Lower lobe of right lung (tissue), 2 donors: ENCODE measurements at regions not wholly inside any gene's neighbourhood (a gene's known extent, or its start where the extent isn't known, plus 50 kb on each side); places are given as distances from the start of the nearest gene placed in this dataset.
"Not testable (repeated sequence)": the region's sequence is repeated elsewhere in the genome, so short reads cannot be mapped to it uniquely, and the experiment has no call there.

ENCODE experiments used
- ATAC-seq, 2 donors: fragments of 200-7000 bp; cut with Tn5 transposase; one replicate each; pipeline ENCODE4 v1.9.1; 2020 to 2022; ENCODE audit warnings: mild to moderate bottlenecking in 2 of 2, moderate library complexity in 2 of 2
- DNase-seq: peaks from one replicate; pipeline ENCODE4 v3.0.0-alpha.2; 2020
- H3K27ac ChIP-seq: fragments of 200-600 bp; one replicate; pipeline ENCODE4 v1.8.0; 2022
- H3K27me3 ChIP-seq: fragments of 200-600 bp; one replicate; pipeline ENCODE4 v1.8.0; 2022; ENCODE audit warnings: low read depth
- H3K36me3 ChIP-seq: fragments of 200-600 bp; one replicate; pipeline ENCODE4 v1.8.0; 2022; ENCODE audit warnings: mild to moderate bottlenecking
- H3K4me1 ChIP-seq: fragments of 200-600 bp; one replicate; pipeline ENCODE4 v1.8.0; 2022
- H3K4me3 ChIP-seq: fragments of 200-600 bp; one replicate; pipeline ENCODE4 v1.8.0; 2022; ENCODE audit warnings: mild to moderate bottlenecking
- H3K9me3 ChIP-seq: fragments of 200-600 bp; one replicate; pipeline ENCODE4 v1.8.0; 2022
- intact Hi-C: fragments of 100-400 bp; cut with DNase I; formaldehyde crosslinking; loops from one replicate; pipeline ENCODE4 v1.11.0; 2022
- TF ChIP-seq, protein P1 (sequence below): fragments of 200-600 bp; IDR thresholded peaks from one replicate; pipeline ENCODE4 v1.8.0; 2022; ENCODE audit warnings: antibody characterized with exemption, mild to moderate bottlenecking
- donor health status: DM: no; HTN: yes; CAD: no; lungs with severe emphysema.

DNA sequence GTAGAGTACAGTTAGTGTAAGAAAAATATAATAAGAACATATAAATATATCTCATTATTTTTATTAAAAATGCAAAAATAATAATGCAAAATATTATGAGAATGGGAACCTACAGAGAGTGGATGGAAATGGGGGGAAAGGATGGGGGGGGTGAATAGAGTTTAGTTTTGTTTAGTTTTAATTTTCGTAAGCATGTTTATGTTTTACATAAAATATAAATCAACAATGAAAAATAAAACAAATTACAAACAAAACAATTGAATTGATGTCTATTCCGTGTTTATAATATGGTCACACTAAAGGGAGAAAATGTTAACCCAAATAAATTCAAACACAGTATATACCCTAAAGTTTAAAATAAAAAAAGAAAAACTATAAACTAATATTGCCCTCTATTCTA is 1717.4 kb upstream of the SPRY2 start:
- DNase-seq = no peak
- Histone ChIP-seq H3K4me1 (no peaks in the 10 kb centered on the region), H3K9me3 (no peaks in the 10 kb centered on the region), H3K36me3 (no peaks in the 10 kb centered on the region), H3K4me3 (no peak overlapping the region), H3K27ac (no peak overlapping the region), H3K27me3 (no peaks in the 10 kb centered on the region)
- TF ChIP-seq, protein P1, sequence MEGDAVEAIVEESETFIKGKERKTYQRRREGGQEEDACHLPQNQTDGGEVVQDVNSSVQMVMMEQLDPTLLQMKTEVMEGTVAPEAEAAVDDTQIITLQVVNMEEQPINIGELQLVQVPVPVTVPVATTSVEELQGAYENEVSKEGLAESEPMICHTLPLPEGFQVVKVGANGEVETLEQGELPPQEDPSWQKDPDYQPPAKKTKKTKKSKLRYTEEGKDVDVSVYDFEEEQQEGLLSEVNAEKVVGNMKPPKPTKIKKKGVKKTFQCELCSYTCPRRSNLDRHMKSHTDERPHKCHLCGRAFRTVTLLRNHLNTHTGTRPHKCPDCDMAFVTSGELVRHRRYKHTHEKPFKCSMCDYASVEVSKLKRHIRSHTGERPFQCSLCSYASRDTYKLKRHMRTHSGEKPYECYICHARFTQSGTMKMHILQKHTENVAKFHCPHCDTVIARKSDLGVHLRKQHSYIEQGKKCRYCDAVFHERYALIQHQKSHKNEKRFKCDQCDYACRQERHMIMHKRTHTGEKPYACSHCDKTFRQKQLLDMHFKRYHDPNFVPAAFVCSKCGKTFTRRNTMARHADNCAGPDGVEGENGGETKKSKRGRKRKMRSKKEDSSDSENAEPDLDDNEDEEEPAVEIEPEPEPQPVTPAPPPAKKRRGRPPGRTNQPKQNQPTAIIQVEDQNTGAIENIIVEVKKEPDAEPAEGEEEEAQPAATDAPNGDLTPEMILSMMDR = no peak
- ATAC-seq = no peak
- intact Hi-C loops = no loop called here

DNA sequence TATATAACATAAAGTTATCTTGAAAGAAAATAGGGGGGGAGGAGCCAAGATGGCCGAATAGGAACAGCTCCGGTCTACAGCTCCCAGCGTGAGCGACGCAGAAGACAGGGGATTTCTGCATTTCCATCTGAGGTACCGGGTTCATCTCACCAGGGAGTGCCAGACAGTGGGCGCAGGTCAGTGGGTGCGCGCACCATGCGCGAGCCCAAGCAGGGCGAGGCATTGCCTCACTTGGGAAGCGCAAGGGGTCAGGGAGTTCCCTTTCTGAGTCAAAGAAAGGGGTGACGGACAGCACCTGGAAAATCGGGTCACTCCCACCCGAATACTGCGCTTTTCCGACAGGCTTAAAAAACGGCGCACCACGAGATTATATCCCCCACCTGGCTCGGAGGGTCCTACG is 1704.4 kb upstream of the SPRY2 start:
- H3K9me3 ChIP-seq, ATAC-seq, intact Hi-C loops: not testable (repeated sequence)

DNA sequence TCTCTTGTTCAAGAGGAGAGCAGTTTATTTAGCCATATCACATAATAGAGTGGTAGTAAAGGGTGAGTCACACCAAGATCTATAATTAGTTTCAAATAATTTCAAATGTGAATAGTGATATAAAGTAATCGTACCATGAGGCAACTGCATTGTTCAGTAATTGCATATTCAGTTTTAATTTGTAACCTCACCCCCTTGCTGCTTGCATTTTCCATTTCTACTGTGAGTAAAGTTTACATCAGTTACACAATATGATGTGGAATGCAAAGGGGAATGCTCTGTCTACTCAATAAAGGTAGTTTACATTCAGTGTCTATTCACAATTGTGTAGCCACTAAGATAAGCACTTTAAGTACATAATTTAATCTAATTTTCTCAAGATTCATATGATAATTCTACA is 1695.7 kb upstream of the SPRY2 start:
- no peak overlapping the region for H3K4me3 ChIP-seq
- no peak overlapping the region for H3K27ac ChIP-seq
- ATAC-seq = no peak
- H3K36me3 ChIP-seq = no peaks in the 10 kb centered on the region
- intact Hi-C loops = no loop called here
- no peaks in the 10 kb centered on the region for H3K4me1 ChIP-seq
- H3K27me3 ChIP-seq = no peaks in the 10 kb centered on the region
- no peaks in the 10 kb centered on the region for H3K9me3 ChIP-seq
- TF ChIP-seq, protein P1 = no peak
- DNase-seq = no peak

More for the DNA sequence above, 1704.4 kb upstream of the SPRY2 start:
- not testable (repeated sequence) for H3K27me3 ChIP-seq, H3K27ac ChIP-seq, H3K4me1 ChIP-seq, H3K4me3 ChIP-seq, DNase-seq, H3K36me3 ChIP-seq

DNA sequence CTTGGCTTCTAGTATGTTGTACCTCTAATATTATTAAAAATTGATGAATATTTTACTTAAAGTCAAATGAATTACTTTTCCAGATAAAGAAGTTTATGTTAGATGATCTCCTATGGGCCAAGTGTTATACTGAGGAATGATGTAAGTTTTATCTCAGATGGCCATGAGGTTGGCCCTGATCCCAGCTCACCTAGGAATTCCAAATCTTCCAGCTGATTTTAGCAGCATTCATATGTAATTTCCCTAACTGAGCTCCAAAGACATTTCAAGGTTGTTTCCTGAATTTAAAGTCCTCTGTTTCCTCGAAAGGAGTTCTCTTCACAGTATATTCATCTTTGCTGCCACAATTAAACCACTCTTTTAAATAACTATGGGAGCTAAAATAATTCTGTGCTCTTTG is 1670.4 kb upstream of the SPRY2 start:
- no peak overlapping the region for H3K4me3 ChIP-seq
- H3K36me3 ChIP-seq = no peaks in the 10 kb centered on the region
- H3K27me3 ChIP-seq = no peaks in the 10 kb centered on the region
- no peak overlapping the region for H3K27ac ChIP-seq
- H3K4me1 ChIP-seq = no peaks in the 10 kb centered on the region
- no peak for DNase-seq
- ATAC-seq = no peak
- no peaks in the 10 kb centered on the region for H3K9me3 ChIP-seq
- intact Hi-C loops = no loop called here
- TF ChIP-seq, protein P1 = no peak

DNA sequence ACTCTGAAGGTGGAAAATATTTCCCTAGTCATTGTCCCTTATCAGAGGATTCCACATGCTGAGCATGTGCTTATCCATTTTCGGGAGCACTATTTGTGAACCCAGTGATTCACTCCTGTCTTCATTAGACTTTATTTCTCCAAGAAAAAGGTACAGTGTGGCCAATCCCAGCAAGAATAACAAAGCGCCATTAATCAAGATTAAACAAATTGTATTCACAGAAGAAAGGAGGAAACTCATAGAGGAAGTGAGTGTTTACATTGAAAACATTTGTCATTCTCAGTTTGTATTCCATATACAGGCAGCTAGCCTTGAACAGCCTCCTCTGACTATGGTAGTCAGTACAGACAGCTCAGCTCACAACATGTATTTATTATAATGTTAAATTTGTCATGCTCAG is 1669.9 kb upstream of the SPRY2 start:
- Histone ChIP-seq H3K9me3 (no peaks in the 10 kb centered on the region), H3K36me3 (no peaks in the 10 kb centered on the region), H3K27me3 (no peaks in the 10 kb centered on the region), H3K4me1 (no peaks in the 10 kb centered on the region), H3K27ac (no peak overlapping the region), H3K4me3 (no peak overlapping the region)
- TF ChIP-seq, protein P1 = no peak
- DNase-seq (no peak), ATAC-seq (no peak)
- intact Hi-C loops = no loop called here

DNA sequence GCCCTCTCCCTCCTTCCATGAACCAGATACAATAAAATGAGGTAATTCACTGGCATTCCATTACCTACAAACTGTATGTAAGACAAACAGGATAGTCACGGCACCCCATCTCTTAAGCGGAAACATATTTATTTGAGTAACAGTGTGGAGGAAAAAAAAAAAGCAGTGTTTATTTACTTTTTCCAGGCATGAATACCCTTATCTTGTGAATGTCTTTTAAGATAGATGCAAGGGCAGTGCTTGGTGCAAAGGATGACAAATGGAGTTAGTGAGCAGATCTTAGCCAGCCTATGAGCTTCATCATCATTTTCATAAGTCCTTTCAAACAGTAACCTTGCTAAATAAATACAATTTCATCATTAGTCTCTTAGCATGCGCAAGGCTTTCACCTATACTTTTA is 1661.8 kb upstream of the SPRY2 start:
- no peaks in the 10 kb centered on the region for H3K4me1 ChIP-seq

More for the DNA sequence above, 1661.8 kb upstream of the SPRY2 start:
- no peak for DNase-seq
- Histone ChIP-seq H3K4me3 (no peak overlapping the region), H3K9me3 (no peaks in the 10 kb centered on the region), H3K36me3 (no peaks in the 10 kb centered on the region), H3K27me3 (no peaks in the 10 kb centered on the region), H3K27ac (no peak overlapping the region)
- TF ChIP-seq, protein P1 = no peak
- no peak for ATAC-seq
- intact Hi-C loops = no loop called here
